K562 (cell line): ENCODE measurements at regions not wholly inside any gene's neighbourhood (a gene's known extent, or its start where the extent isn't known, plus 50 kb on each side); places are given as distances from the start of the nearest gene placed in this dataset.

Experiments used
- ARID1B ChIP-seq: fragments of 450-650 bp; IDR thresholded peaks from 2 replicates; pipeline ENCODE4 v1.6.1; 2016; ENCODE audit warnings: antibody characterized with exemption, mild to moderate bottlenecking, inconsistent platforms
- ASH1L ChIP-seq: fragments of 450-650 bp; IDR thresholded peaks from 2 replicates; pipeline ENCODE4 v1.6.1; 2018; ENCODE audit warnings: borderline replicate concordance, mild to moderate bottlenecking, low read depth; ENCODE audit not compliant: partially characterized antibody
- BRCA1 ChIP-seq, 2 experiments: fragments of 450-650 bp in 1 of 2; sonication (generic) in 1 of 2; formaldehyde crosslinking in 1 of 2; IDR thresholded peaks; 2 replicates each; pipeline versions ENCODE4 v1.5.0 to v1.6.1; 2017 to 2020; ENCODE audit warnings: mild to moderate bottlenecking in 1 of 2, missing genetic modification reagents in 1 of 2
- C11orf30 ChIP-seq: fragments of 450-650 bp; IDR thresholded peaks from 2 replicates; pipeline ENCODE4 v1.6.1; 2016; ENCODE audit warnings: low read depth, mild to moderate bottlenecking
- CEBPB ChIP-seq: fragments of 450-650 bp; IDR thresholded peaks from 2 replicates; pipeline ENCODE4 v1.6.1; 2016; ENCODE audit warnings: missing genetic modification characterization, missing compliant biosample characterization
- ETV6 ChIP-seq, 3 experiments: fragments of 150-350 bp in 1 of 3; sonication (generic) in 1 of 3; formaldehyde crosslinking in 1 of 3; IDR thresholded peaks; 2 replicates each; pipeline versions ENCODE4 v1.6.1 to v1.8.0; 2014 to 2022; ENCODE audit warnings: borderline replicate concordance in 2 of 3, low read depth in 2 of 3, antibody characterized with exemption in 1 of 3, low read length in 1 of 3, mild to moderate bottlenecking in 1 of 3, missing genetic modification reagents in 1 of 3
- GABPA ChIP-seq: fragments of 200-800 bp; sonication (Bioruptor generic); conservative IDR thresholded peaks from 2 replicates; pipeline ENCODE4 v1.6.1; 2016; ENCODE audit warnings: low read depth, missing genetic modification characterization, missing compliant biosample characterization
- HMG20B ChIP-seq: fragments of 250-450 bp; sonication (Bioruptor Pico); IDR thresholded peaks from 2 replicates; pipeline ENCODE4 v1.5.0; 2021; ENCODE audit warnings: mild to moderate bottlenecking
- MAFF ChIP-seq: IDR thresholded peaks from 2 replicates; pipeline ENCODE4 v1.6.1; 2012; ENCODE audit warnings: low read length, improper control_type of control experiment
- MECOM ChIP-seq: fragments of 250-450 bp; sonication (Bioruptor Pico); IDR thresholded peaks from 2 replicates; pipeline ENCODE4 v1.8.0; 2022; ENCODE audit warnings: inconsistent platforms
- PTBP1 ChIP-seq: fragments of 200-400 bp; formaldehyde crosslinking; IDR thresholded peaks from 2 replicates; pipeline ENCODE4 v1.6.1; 2017; ENCODE audit warnings: low read depth, low read length
- TAL1 ChIP-seq: fragments of 450-650 bp; IDR thresholded peaks from 2 replicates; pipeline ENCODE4 v1.6.1; 2016; ENCODE audit warnings: mild to moderate bottlenecking
- ZBTB17 ChIP-seq: fragments of 450-650 bp; formaldehyde crosslinking; IDR thresholded peaks from 2 replicates; pipeline ENCODE4 v1.4.0; 2020; ENCODE audit warnings: mild to moderate bottlenecking
- ZFX ChIP-seq: sonication (generic); formaldehyde crosslinking; IDR thresholded peaks from 2 replicates; pipeline ENCODE4 v1.8.0; 2022; ENCODE audit warnings: mild to moderate bottlenecking, missing genetic modification reagents, moderate library complexity
- ZNF12 ChIP-seq: sonication (generic); formaldehyde crosslinking; IDR thresholded peaks from 2 replicates; pipeline ENCODE4 v1.4.0; 2020; ENCODE audit warnings: mild to moderate bottlenecking, missing genetic modification reagents
- ZNF717 ChIP-seq: fragments of 250-450 bp; sonication (Bioruptor Pico); IDR thresholded peaks from 2 replicates; pipeline ENCODE4 v1.5.0; 2021
- TF ChIP-seq, protein P1 (sequence below): fragments of 150-350 bp; IDR thresholded peaks from 2 replicates; pipeline ENCODE4 v1.6.1; 2014; ENCODE audit warnings: low read depth, mild to moderate bottlenecking, low read length, borderline replicate concordance
- TF ChIP-seq, protein P2 (sequence below): fragments of 250-450 bp; sonication (Bioruptor Pico); IDR thresholded peaks from 2 replicates; pipeline ENCODE4 v1.8.0; 2022; ENCODE audit warnings: inconsistent platforms, mild to moderate bottlenecking, moderate library complexity, borderline replicate concordance
- TF ChIP-seq, protein P3 (sequence below): fragments of 450-650 bp; formaldehyde crosslinking; conservative IDR thresholded peaks from 2 replicates; pipeline ENCODE4 v1.4.0; 2022; ENCODE audit warnings: mild to moderate bottlenecking, missing genetic modification characterization
- TF ChIP-seq, protein P4 (sequence below): fragments of 450-650 bp; IDR thresholded peaks from 2 replicates; pipeline ENCODE4 v1.6.1; 2014; ENCODE audit warnings: low read depth, mild to moderate bottlenecking, moderate library complexity, borderline replicate concordance

DNA sequence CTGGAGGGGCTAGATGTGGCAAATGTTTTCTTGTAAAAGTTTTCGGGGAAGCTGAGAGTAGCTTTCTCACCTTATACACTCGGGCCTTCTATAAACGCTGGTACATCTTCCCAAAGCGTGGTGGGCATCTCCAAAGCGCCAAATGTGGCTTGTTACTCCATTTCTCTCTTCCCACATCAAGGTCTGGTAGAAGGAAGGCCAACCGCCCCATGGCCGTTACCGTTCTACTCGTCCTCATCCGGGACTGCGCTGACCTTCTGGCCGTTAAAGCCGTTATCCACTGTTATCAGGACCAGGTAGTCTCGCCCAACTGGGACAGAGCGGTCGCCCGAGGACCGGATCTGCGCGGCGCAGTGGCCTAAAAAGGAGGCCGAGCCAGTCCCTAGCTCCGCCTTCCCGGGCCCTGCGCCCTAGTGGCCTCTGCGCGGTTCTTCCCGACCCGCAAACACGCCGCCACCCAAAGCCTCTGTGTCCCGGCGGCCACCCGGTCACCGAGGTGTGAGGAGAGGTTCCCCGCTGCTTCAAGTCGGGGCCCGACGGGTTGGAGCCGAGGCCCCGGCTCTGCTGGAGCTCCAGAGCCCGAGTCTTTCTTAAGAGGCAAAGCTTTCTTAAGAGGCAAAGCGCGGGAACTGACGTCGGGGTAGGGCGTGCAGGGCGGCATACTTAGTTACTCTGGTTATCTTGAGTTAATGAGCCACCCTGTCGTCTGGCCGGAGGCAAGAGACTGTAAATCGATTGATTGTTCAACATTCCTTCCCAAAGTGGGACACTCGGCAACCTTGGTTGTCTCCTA is 90.5 kb downstream of the GPX5 start (continued):
- TF ChIP-seq, protein P1, sequence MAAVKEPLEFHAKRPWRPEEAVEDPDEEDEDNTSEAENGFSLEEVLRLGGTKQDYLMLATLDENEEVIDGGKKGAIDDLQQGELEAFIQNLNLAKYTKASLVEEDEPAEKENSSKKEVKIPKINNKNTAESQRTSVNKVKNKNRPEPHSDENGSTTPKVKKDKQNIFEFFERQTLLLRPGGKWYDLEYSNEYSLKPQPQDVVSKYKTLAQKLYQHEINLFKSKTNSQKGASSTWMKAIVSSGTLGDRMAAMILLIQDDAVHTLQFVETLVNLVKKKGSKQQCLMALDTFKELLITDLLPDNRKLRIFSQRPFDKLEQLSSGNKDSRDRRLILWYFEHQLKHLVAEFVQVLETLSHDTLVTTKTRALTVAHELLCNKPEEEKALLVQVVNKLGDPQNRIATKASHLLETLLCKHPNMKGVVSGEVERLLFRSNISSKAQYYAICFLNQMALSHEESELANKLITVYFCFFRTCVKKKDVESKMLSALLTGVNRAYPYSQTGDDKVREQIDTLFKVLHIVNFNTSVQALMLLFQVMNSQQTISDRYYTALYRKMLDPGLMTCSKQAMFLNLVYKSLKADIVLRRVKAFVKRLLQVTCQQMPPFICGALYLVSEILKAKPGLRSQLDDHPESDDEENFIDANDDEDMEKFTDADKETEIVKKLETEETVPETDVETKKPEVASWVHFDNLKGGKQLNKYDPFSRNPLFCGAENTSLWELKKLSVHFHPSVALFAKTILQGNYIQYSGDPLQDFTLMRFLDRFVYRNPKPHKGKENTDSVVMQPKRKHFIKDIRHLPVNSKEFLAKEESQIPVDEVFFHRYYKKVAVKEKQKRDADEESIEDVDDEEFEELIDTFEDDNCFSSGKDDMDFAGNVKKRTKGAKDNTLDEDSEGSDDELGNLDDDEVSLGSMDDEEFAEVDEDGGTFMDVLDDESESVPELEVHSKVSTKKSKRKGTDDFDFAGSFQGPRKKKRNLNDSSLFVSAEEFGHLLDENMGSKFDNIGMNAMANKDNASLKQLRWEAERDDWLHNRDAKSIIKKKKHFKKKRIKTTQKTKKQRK, result no peak
- TF ChIP-seq, protein P2, sequence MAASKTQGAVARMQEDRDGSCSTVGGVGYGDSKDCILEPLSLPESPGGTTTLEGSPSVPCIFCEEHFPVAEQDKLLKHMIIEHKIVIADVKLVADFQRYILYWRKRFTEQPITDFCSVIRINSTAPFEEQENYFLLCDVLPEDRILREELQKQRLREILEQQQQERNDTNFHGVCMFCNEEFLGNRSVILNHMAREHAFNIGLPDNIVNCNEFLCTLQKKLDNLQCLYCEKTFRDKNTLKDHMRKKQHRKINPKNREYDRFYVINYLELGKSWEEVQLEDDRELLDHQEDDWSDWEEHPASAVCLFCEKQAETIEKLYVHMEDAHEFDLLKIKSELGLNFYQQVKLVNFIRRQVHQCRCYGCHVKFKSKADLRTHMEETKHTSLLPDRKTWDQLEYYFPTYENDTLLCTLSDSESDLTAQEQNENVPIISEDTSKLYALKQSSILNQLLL (CRISPR knock-in tag), result no peak
- peak; percentile 98 for TF ChIP-seq ZFX (CRISPR knock-in tag)
- TF ChIP-seq BRCA1 (IDR thresholded peaks at IDR 0.05), result no peak
- TF ChIP-seq BRCA1 (CRISPR knock-in tag; IDR thresholded peaks at IDR 0.05), result no peak
- peak; percentile 73; the same call in 1 of the 2 replicates for TF ChIP-seq MECOM (CRISPR knock-in tag)
- TF ChIP-seq MAFF, result no peak
- TF ChIP-seq CEBPB (tag), result peak; percentile 81
- peak; percentile 69 for TF ChIP-seq GABPA
- TF ChIP-seq ARID1B, result peak; percentile 71
- TF ChIP-seq PTBP1, result 0 out of 2 replicates have a peak, but pooled peaks have one; percentile 57
- no peak for TF ChIP-seq ZNF717 (CRISPR knock-in tag)
- no peak for TF ChIP-seq ETV6 (IDR thresholded peaks at IDR 0.05; ENCODE audit: borderline replicate concordance in 1 of 2, low read depth in 2 of 2, low read length in 1 of 2)
- peak; percentile 98; the same call in 1 of the 2 replicates for TF ChIP-seq ETV6 (CRISPR knock-in tag; IDR thresholded peaks at IDR 0.05; ENCODE audit: borderline replicate concordance)
- no peak for TF ChIP-seq HMG20B (CRISPR knock-in tag)
- TF ChIP-seq, protein P3, sequence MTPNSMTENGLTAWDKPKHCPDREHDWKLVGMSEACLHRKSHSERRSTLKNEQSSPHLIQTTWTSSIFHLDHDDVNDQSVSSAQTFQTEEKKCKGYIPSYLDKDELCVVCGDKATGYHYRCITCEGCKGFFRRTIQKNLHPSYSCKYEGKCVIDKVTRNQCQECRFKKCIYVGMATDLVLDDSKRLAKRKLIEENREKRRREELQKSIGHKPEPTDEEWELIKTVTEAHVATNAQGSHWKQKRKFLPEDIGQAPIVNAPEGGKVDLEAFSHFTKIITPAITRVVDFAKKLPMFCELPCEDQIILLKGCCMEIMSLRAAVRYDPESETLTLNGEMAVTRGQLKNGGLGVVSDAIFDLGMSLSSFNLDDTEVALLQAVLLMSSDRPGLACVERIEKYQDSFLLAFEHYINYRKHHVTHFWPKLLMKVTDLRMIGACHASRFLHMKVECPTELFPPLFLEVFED (CRISPR knock-in tag), result 0 out of 2 replicates have a peak, but pooled peaks have one; percentile 52
- TF ChIP-seq ASH1L, result peak; percentile 47
- TF ChIP-seq, protein P4, sequence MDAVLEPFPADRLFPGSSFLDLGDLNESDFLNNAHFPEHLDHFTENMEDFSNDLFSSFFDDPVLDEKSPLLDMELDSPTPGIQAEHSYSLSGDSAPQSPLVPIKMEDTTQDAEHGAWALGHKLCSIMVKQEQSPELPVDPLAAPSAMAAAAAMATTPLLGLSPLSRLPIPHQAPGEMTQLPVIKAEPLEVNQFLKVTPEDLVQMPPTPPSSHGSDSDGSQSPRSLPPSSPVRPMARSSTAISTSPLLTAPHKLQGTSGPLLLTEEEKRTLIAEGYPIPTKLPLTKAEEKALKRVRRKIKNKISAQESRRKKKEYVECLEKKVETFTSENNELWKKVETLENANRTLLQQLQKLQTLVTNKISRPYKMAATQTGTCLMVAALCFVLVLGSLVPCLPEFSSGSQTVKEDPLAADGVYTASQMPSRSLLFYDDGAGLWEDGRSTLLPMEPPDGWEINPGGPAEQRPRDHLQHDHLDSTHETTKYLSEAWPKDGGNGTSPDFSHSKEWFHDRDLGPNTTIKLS, result peak; percentile 94
- peak; percentile 30 for TF ChIP-seq TAL1
- TF ChIP-seq C11orf30, result no peak
- TF ChIP-seq ZNF12, result peak; percentile 89
- peak; percentile 24; the same call in 1 of the 2 replicates for TF ChIP-seq ZBTB17 (CRISPR knock-in tag)
